HAP-1 (cell line): ENCODE measurements at regions not wholly inside any gene's neighbourhood (a gene's known extent, or its start where the extent isn't known, plus 50 kb on each side); places are given as distances from the start of the nearest gene placed in this dataset.

Experiments
- DNase-seq, 2 experiments: peaks; one replicate each; pipeline ENCODE4 v3.0.0-alpha.2; 2016 to 2020; ENCODE audit warnings: low spot score in 2 of 2
- H3K27me3 ChIP-seq: fragments of 250-450 bp; sonication (Bioruptor Pico); 2 replicates; pipeline ENCODE4 v1.5.1; 2020; ENCODE audit warnings: low read depth, mild to moderate bottlenecking, moderate library complexity
- H3K36me3 ChIP-seq: fragments of 250-450 bp; sonication (Bioruptor Pico); replicated peaks from 2 replicates; pipeline ENCODE4 v1.5.1; 2020; ENCODE audit warnings: mild to moderate bottlenecking
- H3K4me1 ChIP-seq: fragments of 250-450 bp; sonication (Bioruptor Pico); 2 replicates; pipeline ENCODE4 v1.5.1; 2020; ENCODE audit warnings: mild to moderate bottlenecking
- H3K4me3 ChIP-seq: fragments of 250-450 bp; sonication (Bioruptor Pico); 2 replicates; pipeline ENCODE4 v1.5.1; 2020; ENCODE audit warnings: mild to moderate bottlenecking, moderate library complexity
- H3K9me3 ChIP-seq: fragments of 250-450 bp; sonication (Bioruptor Pico); 2 replicates; pipeline ENCODE4 v1.5.1; 2020; ENCODE audit warnings: mild to moderate bottlenecking, moderate library complexity
- in situ Hi-C: fragments of 300-500 bp; cut with MboI; formaldehyde crosslinking; loops from 3 replicates; pipeline ENCODE4 v1.14.3; 2020; ENCODE audit warnings: low sequenced_read_pairs, inconsistent platforms, mixed read lengths

- no peak overlapping the region for H3K4me3 ChIP-seq
- H3K36me3 ChIP-seq = no peaks in the 10 kb centered on the region
- no peak for DNase-seq
- in situ Hi-C loops = no loop called here
- H3K9me3 ChIP-seq = no peaks in the 10 kb centered on the region
- no peaks in the 10 kb centered on the region for H3K4me1 ChIP-seq
- no peaks in the 10 kb centered on the region for H3K27me3 ChIP-seq
These were observed 341.8 kb downstream of the NFIB start for GRCh38 chr9:13971966-13972655.

- no peak for DNase-seq
- Histone ChIP-seq H3K4me3 (no peak overlapping the region), H3K27me3 (no peaks in the 10 kb centered on the region), H3K9me3 (no peaks in the 10 kb centered on the region), H3K4me1 (no peaks in the 10 kb centered on the region), H3K36me3 (no peaks in the 10 kb centered on the region)
- in situ Hi-C loops = no loop called here
These were observed 342.5 kb downstream of the NFIB start for GRCh38 chr9:13971415-13971814.

- Histone ChIP-seq H3K4me1 (no peaks in the 10 kb centered on the region), H3K27me3 (no peaks in the 10 kb centered on the region), H3K36me3 (no peaks in the 10 kb centered on the region), H3K9me3 (no peaks in the 10 kb centered on the region), H3K4me3 (no peak overlapping the region)
- in situ Hi-C loops = no loop called here
- DNase-seq = no peak
These were observed 343.5 kb downstream of the NFIB start for GRCh38 chr9:13970426-13970825.

- in situ Hi-C loops = no loop called here
- Histone ChIP-seq H3K36me3 (no peaks in the 10 kb centered on the region), H3K27me3 (no peaks in the 10 kb centered on the region), H3K4me3 (no peak overlapping the region), H3K9me3 (no peaks in the 10 kb centered on the region), H3K4me1 (no peaks in the 10 kb centered on the region)
- no peak for DNase-seq
These were observed 343.9 kb downstream of the NFIB start for GRCh38 chr9:13970018-13970417.

GRCh38 chr9:13967438-13967837 lies 346.5 kb downstream of the NFIB start:
- in situ Hi-C loops = no loop called here
- no peak for DNase-seq
- Histone ChIP-seq H3K4me3 (no peak overlapping the region), H3K36me3 (no peaks in the 10 kb centered on the region), H3K27me3 (no peaks in the 10 kb centered on the region), H3K9me3 (no peaks in the 10 kb centered on the region), H3K4me1 (no peaks in the 10 kb centered on the region)

- no peak for DNase-seq
- no peaks in the 10 kb centered on the region for H3K4me1 ChIP-seq
- no peak overlapping the region for H3K4me3 ChIP-seq
- H3K9me3 ChIP-seq = no peaks in the 10 kb centered on the region
- H3K27me3 ChIP-seq = no peaks in the 10 kb centered on the region
- H3K36me3 ChIP-seq = no peaks in the 10 kb centered on the region
- in situ Hi-C loops = no loop called here
These were observed 346.9 kb downstream of the NFIB start for GRCh38 chr9:13967011-13967410.

- in situ Hi-C loops = no loop called here
- no peaks in the 10 kb centered on the region for H3K36me3 ChIP-seq
- H3K4me3 ChIP-seq = no peak overlapping the region
- H3K9me3 ChIP-seq = no peaks in the 10 kb centered on the region
- no peaks in the 10 kb centered on the region for H3K27me3 ChIP-seq
- no peaks in the 10 kb centered on the region for H3K4me1 ChIP-seq
- no peak for DNase-seq
These were observed 350.8 kb downstream of the NFIB start for GRCh38 chr9:13963005-13963653.

- Histone ChIP-seq H3K4me3 (no peak overlapping the region), H3K36me3 (no peaks in the 10 kb centered on the region), H3K9me3 (no peaks in the 10 kb centered on the region), H3K4me1 (no peaks in the 10 kb centered on the region), H3K27me3 (no peaks in the 10 kb centered on the region)
- in situ Hi-C loops = no loop called here
- no peak for DNase-seq
These were observed 351.9 kb downstream of the NFIB start for GRCh38 chr9:13962006-13962405.

GRCh38 chr9:13960011-13960765 lies 353.8 kb downstream of the NFIB start:
- no peaks in the 10 kb centered on the region for H3K27me3 ChIP-seq
- H3K9me3 ChIP-seq = no peaks in the 10 kb centered on the region
- DNase-seq = no peak
- in situ Hi-C loops = no loop called here
- no peaks in the 10 kb centered on the region for H3K36me3 ChIP-seq
- H3K4me3 ChIP-seq = no peak overlapping the region
- H3K4me1 ChIP-seq = peaks cover 10% of the 10 kb centered on the region

- Histone ChIP-seq H3K4me3 (no peak overlapping the region), H3K27me3 (no peaks in the 10 kb centered on the region), H3K4me1 (peaks cover 10% of the 10 kb centered on the region), H3K36me3 (no peaks in the 10 kb centered on the region), H3K9me3 (no peaks in the 10 kb centered on the region)
- no peak for DNase-seq
- in situ Hi-C loops = no loop called here
These were observed 355.3 kb downstream of the NFIB start for GRCh38 chr9:13958672-13959071.

GRCh38 chr9:13957089-13957488 lies 356.9 kb downstream of the NFIB start:
- in situ Hi-C loops = no loop called here
- no peak for DNase-seq
- Histone ChIP-seq H3K27me3 (no peaks in the 10 kb centered on the region), H3K4me3 (no peak overlapping the region), H3K36me3 (no peaks in the 10 kb centered on the region), H3K9me3 (no peaks in the 10 kb centered on the region), H3K4me1 (peaks cover 10% of the 10 kb centered on the region)

- Histone ChIP-seq H3K4me3 (no peak overlapping the region), H3K4me1 (peaks cover 10% of the 10 kb centered on the region), H3K36me3 (no peaks in the 10 kb centered on the region), H3K27me3 (no peaks in the 10 kb centered on the region), H3K9me3 (no peaks in the 10 kb centered on the region)
- in situ Hi-C loops = no loop called here
- DNase-seq = peak in 1 of 2 experiments; percentile 63
These were observed 357.8 kb downstream of the NFIB start for GRCh38 chr9:13956107-13956506.

- Histone ChIP-seq H3K36me3 (no peaks in the 10 kb centered on the region), H3K4me3 (no peak overlapping the region), H3K4me1 (peaks cover 10% of the 10 kb centered on the region), H3K9me3 (no peaks in the 10 kb centered on the region), H3K27me3 (no peaks in the 10 kb centered on the region)
- in situ Hi-C loops = no loop called here
- DNase-seq = no peak
These were observed 361.0 kb downstream of the NFIB start for GRCh38 chr9:13952906-13953305.

GRCh38 chr9:13948037-13948436 lies 365.9 kb downstream of the NFIB start:
- no peak overlapping the region for H3K4me3 ChIP-seq
- in situ Hi-C loops = no loop called here
- no peaks in the 10 kb centered on the region for H3K36me3 ChIP-seq
- H3K4me1 ChIP-seq = no peaks in the 10 kb centered on the region
- no peak for DNase-seq
- no peaks in the 10 kb centered on the region for H3K9me3 ChIP-seq
- H3K27me3 ChIP-seq = no peaks in the 10 kb centered on the region
